Smooth muscle cell of the brain vasculature (primary cell): ENCODE measurements at regions not wholly inside any gene's neighbourhood (a gene's known extent, or its start where the extent isn't known, plus 50 kb on each side); places are given as distances from the start of the nearest gene placed in this dataset.
"Not testable (repeated sequence)": the region's sequence is repeated elsewhere in the genome, so short reads cannot be mapped to it uniquely, and the experiment has no call there.

Source experiments
- DNase-seq: peaks from one replicate; pipeline ENCODE4 v3.0.0-alpha.2; 2012; ENCODE audit warnings: low read depth, low spot score

DNA sequence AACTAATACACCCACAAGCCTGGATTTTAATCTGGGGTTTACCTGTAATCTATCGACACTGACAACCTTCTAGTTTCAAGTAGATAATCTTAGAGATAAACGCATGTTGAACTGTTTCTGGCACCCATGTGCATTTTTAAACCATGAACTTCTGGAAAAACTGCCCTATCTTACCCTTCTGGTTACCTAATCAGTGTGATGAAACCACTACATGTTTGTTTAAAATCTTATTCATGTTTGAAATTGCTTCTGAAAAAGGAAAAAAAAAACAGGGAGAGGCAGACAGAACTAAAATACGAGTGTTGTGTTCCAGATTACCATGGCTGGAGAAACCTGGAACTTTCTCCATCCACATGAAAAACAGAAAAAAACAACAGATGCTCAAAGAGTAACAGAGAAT lies 139.3 kb downstream of the MID1IP1 start:
- DNase-seq: no peak

DNA sequence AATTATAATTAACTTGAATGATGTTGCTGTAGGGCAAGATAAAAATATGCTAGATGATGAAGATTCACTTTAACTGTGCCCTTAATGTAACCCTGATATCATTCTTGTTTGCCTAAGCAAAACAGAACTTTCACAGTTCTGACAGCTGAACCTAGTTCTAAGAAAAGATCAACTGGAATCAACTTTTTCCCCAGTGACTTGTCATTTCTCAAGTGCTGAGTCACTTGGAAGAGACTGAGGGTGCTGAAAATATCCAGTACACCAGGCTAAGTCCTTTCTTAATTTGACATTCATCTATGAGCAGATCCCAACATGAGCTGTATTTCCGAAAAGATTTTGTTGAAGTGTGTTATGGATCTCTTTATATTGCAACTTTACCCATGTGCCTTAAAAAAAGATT lies 140.4 kb downstream of the MID1IP1 start:
- no peak for DNase-seq

DNA sequence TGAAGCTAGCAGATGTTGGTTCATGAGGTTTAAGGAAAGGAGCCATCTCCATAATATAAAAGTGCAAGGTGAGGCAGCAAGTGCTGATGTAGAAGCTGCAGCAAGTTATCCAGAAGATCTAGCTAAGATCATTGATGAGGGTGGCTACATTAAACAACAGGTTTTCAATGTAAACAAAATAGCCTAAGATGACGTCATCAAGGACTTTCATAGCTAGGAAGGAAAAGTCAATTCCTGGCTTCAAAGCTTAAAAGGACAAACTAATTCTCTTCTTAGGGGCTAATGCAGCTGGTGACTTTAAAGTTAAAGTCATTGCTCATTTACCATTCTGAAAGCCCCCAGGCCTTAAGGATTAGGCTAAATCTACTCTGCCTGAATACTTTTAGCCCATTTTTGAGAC lies 141.9 kb downstream of the MID1IP1 start:
- DNase-seq: no peak

DNA sequence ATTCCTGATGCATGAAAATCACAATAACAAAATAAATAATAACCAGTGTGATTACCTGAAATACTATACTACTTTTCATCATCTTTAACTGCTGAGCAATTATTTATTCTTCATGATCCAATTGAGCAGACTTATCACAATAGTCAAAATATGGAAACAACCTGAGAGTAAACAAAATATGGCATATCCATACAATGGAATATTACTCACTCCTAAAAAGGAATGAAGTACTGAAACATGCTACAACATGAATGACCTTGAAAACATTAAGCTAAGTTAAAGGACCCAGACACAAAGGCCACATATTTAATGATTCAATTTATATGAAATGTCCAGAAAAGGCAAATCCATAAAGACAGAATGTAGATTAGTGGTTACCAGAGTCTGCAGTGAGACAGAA lies 146.8 kb downstream of the MID1IP1 start:
- DNase-seq: no peak

DNA sequence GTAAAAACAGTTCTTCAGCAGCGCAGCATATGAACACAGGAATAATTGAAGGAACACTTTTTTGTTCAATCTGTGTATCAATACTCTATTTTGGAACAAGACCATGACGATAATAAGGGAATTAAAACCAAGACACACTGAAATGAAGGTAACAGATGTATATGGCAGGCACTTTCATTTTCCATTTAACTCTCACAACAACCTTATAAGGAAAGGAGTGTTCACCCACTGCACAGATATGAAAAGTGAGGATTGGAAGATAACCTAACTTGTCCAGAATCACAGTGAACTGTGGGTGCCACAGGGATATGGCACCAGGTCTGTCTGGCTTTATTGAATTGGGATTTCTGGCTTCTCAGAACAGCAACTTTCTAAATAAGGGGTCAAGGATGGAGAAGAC lies 153.3 kb downstream of the MID1IP1 start:
- DNase-seq: no peak

DNA sequence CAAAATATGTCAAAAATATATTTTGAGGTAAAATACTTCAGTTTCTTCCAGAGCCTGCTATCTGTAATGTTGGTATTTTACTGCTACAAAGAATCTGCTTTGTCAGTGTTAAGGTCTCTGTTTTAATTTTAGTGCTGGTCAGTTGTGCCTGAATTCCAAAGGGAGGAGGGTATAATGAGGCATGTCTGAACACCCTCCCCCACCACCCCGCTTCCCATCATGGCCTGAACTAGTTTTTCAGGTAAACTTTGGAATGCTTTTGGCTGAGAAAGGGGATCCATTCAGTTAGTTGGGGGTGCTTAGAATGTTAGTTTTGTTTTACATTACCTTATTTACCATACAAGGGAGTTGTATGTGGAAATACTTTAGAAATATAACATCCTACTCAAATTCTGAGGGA lies 158.5 kb downstream of the MID1IP1 start:
- no peak for DNase-seq

DNA sequence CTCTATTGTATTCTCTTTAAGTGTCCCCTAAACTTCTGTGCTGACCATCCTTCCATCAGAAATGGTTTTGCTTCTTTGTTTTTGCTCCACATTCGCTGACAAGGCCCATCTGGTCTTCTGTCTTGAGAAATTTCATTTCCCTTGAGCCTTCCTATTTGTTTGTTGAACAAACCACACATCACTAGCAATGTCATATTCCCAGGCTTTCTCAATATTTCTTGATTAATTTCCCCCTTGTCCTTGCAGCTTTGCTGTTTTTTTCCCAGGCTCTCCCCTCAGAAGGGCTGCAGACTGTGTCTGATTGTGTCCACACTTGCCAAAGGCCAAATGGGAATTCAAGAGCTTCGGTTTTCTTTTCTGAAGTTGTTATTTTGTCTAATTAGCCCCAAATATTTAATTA lies 158.9 kb downstream of the MID1IP1 start:
- DNase-seq: no peak

DNA sequence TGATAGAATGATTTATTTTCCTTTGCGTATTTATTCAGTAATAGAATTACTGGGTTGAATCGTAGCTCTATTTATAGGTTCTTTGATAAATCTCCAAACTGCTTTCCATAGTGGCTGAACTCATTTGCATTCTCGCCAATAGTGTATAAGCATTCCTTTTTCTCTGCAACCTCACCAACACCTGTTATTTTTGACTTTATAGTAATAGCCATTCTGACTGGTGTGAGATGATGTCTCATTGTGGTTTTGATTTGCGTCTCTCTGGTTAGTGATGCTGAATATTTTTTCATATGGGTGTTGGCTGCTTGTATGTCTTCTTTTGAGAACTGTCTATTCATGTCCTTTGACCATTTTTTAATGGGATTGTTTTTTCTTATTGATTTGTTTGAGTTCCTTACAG lies 160.7 kb downstream of the MID1IP1 start:
- no peak for DNase-seq

DNA sequence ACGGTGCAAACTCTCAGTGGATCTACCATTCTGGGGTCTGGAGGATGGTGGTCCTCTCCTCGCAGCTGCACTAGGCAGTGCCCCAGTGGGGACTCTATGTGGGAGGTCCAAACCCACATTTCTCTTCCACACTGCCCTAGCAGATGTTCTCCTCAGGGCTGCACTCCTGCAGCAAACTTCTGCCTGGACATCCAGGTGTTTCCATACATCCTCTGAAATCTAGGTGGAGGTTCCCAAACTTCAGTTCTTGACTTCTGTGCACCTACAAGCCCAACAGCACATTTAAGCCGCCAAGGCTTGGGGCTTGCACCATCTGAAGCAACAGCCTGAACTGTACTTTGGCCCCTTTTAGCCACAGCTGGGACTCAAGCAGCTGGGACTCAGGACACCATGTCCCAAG lies 162.0 kb downstream of the MID1IP1 start:
- DNase-seq: not testable (repeated sequence)

DNA sequence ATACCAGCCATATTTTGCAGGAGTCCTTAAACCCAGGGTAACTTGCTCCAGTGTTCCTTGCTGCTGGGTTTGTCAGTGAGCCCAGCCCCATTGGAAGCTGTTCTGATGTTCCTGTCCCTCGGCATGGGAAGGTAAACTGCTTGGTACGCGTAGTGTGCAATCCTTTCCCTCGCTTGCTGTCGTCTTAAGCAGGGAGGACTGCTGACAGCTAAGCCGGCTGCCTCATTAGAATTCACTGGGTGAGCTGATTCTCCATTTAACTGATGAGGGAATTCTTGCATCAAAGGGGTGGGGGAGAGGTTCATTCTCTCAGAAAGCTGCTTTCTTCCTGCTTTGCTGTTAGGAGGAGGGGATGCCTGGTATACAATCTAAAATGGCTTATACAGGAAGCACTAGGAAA lies 164.6 kb downstream of the MID1IP1 start:
- DNase-seq: no peak

DNA sequence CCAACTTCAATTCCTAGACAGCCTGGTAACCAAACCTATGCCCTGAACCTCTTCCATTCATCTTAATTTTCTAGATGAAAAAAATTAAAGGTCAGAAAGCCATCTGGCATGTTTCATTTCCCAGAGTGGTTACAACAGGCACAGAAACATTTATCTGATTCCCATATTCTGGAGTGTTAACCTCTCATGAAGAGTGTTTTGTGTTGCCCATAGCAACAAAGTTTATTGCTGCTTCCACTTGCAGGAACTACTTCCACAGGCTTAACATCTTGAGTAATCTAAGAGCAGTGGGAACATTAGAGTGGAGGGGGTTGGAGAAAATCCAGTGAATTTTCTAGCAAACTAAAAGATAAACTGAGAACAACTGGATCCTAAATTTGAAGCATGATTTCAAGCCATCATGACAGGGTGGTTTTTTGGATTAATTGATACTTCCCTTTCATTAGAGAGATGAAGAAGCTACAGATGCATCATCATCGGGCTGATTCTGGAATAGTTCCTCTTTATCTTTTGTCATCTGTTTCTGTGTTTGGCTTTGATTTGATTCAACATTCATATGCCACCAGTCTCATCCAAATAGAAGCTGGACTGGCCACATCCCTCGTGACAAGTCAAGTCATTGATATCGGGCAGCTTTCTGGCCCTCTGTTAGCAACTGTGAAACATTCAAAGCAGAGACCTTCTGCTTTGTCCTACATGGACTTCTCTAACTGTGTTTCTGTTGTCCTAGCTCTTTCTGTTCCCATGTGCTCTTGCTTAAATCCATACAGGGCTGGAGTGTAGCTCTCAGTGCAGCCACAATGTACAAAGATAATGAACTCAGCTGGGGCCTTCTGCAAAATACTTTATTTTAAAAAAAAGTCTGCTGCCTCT lies 167.3 kb downstream of the MID1IP1 start:
- DNase-seq: no peak

DNA sequence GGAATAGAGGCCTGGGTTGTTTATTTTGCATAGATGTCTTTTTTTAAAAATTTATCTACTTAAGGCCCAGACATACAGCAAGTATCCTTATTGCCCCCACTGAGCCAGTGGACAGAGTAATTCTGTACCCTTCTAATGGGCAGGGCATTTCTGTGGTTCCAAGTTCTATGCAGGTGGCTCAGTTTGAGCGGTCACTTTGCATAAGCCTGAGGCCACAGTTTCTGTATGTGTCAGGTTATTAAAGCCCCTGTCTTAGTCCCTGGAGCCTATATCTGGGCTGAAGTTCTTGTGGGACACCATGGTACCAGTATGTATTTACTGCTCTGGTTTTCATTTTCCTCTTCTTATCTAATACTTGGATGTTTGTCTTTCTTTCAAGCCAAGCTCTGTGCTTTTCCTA lies 168.8 kb downstream of the MID1IP1 start:
- DNase-seq: no peak

DNA sequence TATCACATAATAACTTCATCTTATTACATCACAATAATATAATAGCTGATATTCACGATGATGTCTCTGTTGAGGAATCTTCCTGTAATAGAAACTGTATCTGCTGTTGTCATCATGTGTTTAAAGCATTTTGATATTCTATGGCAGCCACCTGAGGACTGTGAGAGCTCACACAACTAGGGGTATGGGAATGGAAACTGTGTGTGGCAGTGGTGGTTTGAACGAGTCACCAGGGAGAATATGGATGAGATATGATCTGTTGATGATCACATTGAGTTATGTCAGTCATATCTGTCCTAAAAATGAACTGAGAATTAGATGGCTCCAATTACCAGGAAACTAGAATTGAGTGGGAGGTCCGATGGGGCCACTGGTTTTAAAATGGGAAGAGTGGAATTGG lies 169.6 kb downstream of the MID1IP1 start:
- no peak for DNase-seq

DNA sequence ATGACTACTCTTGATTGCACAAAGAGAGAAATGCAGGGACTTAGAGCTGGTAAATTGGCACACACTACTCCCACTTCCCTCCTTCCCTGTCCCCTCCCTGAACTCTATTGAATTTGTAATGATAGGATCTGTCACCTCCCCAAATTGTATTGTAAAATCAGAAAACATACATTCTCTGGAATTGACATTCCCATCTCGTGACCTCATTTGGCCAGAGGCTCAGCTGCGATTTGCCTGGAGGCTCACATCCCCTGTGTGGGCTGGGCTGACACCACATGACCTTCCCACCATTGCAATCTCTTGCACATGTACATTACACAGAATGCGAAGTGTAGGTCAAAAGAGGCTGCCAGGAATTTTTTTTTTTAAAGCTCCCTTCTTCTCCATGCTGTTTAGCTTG lies 172.1 kb downstream of the MID1IP1 start:
- DNase-seq: no peak

DNA sequence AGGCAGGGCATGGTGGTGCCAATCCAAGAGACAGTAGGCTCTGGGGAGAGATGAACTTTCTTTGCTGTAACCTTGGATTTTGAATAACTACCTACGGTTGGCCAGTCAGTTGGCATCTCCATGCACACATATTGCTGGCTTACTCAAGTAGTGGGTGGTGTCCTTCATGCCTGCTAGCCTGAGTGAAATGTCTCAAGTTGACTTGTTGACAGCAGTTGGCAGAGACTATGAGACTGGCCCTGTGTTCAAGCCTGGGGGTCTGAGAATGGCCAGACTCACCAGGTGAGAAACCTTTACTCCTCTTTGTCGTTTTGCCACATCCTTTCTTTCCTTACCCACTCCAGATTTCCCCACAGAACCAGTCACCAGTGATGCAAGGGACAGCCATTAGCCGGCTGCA lies 173.3 kb downstream of the MID1IP1 start:
- DNase-seq: no peak

DNA sequence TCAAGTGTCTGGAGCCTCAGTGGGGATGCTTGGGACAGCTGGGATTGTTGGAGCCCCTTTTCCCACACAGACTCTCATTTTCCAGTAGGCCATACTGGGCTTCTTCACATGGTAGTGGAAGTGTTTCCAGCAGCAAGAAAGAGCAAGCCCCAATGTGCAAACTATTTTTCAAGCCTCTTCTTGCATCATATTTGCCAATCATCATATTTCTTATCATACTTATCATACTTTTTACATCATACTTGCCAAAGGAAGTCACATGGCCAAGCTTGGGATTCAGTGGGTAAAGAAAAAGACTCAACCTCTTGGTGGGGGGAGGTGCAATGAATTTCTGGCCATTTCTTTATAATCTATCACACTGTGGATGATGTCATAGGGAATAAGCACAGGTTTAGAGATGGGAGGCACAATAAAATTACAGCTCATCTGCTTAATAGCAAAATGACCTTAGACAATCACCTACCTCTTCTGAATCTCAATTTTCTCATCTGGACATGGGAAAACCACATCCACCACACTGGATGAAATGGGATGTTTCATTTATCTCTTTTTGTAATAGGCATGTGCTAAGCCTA lies 174.2 kb downstream of the MID1IP1 start:
- DNase-seq: no peak

DNA sequence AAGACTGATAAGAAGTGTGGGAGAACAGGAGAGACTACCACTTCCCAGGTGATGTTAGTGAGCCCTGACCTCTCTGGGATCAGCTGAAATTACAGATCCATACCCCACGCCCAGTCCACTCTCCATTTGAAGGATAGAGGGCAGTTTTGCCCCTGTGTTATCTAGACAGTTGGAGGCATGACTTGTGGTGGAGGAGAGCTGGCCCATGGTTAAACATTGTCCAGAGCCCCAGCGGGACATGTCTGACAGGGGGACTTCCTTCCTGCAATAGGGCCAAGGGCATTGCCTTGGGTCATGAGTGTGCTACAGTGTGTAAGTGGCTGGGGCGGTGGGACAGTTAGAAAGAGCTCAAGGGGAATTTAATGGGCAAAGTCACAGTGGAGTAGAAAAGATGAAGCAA lies 181.1 kb downstream of the MID1IP1 start:
- no peak for DNase-seq

DNA sequence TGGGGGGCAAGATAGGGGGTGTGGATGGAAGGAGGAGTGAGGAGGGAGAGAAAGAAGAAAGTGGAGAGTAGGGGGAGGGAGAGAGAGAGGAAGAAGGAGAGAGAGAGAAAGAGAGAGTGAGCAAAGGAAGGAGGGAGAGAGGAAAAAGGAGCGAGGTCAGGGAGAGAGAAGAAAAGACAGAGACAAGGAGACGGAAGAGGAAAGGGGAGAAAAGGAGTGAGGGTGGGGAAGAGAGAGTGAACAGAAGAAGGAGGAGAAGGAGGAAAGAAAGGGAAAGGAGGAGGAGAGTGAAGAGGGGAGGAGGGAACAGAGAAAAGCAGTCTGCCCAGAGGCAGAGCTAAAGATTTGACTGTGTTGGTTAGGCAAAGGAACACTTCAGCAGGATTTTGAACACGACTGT lies 181.6 kb downstream of the MID1IP1 start:
- DNase-seq: no peak

DNA sequence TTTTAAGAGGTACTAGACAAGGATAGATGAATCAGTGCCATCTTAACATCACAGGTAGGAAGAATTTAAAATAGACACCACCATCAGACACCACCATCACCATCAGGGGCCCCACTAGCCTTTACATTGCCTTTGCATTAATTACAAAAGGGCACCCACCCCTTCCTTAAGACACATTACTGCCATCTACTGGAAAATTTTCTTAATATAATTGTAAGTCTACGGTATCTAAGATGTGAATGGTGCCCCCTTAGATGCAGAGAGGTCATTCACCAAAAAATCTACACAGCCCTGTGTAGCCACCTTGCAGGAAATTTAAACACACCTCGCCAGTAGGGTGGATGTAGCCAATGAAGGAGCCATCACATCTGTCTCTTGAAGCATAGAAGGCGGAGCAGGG lies 184.1 kb downstream of the MID1IP1 start:
- DNase-seq: no peak

DNA sequence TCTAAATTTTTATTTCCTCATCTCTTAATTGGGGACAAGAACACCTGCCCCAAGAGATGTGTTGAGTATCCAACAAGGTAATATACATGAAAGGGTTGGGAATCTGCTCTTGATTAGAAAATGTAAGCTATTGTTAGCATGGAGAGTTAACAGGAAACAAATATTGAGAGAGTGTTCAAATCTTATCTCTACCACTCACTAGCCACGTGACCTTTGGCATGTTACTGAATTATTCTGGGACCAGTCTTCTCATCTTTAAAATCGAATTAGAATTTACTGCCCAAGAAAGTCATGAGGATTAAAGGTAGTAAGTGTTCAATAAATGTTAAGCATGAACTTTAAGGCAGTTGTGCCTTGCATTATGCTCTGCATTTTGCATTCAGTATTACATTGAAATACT lies 184.7 kb downstream of the MID1IP1 start:
- DNase-seq: no peak

DNA sequence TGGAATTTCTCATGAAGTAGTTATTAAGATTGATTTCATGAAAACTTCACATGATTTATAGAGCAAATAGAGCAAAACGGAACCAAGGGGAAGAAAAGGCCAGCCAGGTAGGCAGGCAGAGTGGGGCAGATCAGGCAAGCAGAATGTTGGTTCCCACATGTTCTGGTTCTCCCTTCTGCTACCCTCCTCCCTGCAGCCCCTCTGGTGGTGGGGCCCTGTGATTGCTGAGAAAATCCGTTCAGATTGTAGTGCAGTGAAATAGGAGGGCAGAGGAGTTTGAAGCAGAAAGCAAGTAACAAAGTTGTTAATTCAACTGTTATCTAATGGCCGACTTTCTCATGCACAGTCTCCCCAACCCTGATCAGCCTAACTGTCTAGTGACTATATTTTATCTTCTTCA lies 185.3 kb downstream of the MID1IP1 start:
- DNase-seq: no peak

DNA sequence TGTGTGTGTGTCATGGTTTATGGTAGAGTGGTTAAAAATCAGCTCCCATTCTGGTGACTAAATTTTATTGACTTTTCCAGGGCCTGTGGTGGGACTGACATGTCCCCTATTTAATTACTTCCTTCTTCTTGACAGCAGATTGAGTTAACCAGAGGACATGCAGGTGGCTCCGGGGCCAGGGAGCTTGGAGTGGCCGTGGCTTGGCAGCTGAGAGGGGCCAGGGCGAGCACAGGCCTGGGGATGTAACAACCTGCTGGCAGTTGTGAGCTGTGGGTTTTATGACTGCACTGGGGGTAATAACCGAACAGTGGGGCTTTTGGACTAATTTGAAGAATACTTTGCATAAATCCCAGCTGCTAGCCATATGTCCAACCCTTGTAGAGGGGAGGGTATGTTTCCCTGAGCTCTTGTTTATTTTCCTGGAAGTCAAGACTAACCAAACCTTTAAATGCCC lies 186.0 kb downstream of the MID1IP1 start:
- DNase-seq: no peak

DNA sequence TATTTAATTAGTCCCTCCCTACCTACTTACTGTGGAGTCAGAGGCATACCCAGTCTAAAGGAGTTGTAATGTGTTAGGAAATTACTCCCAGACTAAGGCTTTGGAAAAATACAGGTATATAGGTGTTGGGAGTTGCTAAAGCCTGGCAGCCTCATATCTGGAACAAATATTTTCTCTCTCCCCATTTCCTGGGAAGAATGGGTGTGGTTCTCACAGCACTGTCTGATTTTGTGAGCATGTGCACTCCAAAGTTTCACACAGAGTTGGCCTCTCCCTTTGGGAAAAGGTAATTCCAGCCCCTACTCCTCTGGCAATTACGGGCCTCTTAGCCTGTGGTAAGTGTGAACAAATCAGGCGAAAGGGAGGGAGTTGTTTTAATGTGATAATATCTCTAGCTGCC lies 187.0 kb downstream of the MID1IP1 start:
- DNase-seq: no peak

DNA sequence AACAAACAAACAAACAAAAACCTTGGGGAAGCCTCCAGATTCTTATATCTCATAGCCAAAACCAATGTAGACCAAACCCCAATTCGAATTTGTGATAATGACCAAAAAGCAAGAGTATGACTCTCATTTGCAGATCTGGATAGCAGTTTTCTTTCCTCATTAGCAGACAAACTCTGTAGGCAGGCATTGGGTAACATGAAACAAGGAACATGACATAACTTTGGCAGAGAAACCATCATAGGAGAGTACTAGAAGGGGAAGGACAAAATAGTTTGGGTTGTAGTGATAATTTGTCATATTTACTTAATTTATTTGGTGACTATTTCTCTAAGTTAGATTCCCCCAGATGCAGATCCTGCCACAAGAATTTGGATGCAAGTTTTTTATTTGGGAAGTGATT lies 187.8 kb downstream of the MID1IP1 start:
- no peak for DNase-seq
